Lung microvascular endothelial cell (primary cell): ENCODE measurements at regions not wholly inside any gene's neighbourhood (a gene's known extent, or its start where the extent isn't known, plus 50 kb on each side); places are given as distances from the start of the nearest gene placed in this dataset.
"Not testable (repeated sequence)": the region's sequence is repeated elsewhere in the genome, so short reads cannot be mapped to it uniquely, and the experiment has no call there.

Source experiments
- DNase-seq, 2 donors: peaks; one replicate each; pipeline versions ENCODE4 v3.0.0 to v3.0.0-alpha.2; 2010; ENCODE audit warnings: low read depth in 2 of 2

DNA sequence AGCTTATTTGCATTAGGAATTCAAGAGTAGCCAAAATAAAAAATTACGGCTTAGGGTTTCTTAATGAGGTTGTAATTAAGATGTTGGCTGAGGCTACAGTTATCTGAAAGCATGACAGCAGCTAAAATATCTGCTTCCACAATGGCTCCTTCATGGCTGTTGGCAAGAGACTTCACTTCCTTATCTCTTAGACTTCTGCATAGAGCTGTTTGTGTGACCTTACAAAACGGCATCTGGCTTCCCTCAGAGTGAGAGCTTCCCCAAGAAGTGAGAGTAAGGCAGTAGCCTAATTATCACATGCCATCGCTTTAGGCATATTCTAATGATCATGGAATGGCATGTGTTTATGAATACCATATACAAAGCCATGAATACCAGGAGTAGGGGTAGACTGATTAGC is 57.6 kb downstream of the CCDC59 start:
- DNase-seq = no peak

GRCh38 chr12:82299319-82300025 is 58.7 kb downstream of the CCDC59 start:
- DNase-seq = no peak

DNA sequence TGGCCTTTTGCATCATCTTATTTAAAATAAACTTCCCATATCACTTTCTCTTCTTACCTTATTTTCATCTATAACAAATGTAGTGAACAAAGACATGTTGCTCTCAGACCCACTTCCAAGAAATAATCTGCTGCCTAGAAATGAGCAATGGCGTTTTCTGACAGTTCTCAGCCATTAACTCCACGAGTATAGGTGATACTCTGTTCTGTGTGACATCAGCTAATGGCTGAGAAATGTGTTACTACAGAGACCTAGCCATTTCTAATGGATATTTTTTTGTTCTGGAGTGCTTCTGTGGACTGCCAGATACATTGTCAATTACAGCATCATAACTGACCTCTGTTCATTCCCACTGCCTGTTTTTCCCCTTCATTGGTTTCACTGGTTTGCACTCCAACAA is 67.8 kb downstream of the CCDC59 start:
- no peak for DNase-seq

DNA sequence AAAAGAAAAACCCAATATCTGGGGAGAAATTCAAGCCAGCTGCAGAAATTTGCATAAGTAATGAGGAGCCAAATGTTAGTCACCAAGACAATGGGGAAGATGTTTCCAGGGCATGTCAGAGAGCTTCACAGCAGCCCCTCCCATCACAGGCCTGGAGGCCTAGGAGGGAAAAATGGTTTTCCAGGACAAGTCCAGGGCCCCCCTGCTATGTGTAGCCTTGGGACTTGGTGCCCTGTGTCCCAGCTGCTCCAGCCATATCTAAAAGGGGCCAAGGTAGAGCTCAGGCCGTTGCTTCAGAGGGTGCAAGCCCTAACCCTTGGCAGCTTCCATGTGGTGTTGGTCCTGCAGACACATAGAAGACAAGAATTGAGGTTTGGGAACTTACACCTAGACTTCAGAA is 76.9 kb downstream of the CCDC59 start:
- not testable (repeated sequence) for DNase-seq

GRCh38 chr12:82279536-82280058 is 78.6 kb downstream of the CCDC59 start:
- DNase-seq = no peak

GRCh38 chr12:82277582-82277981 is 80.6 kb downstream of the CCDC59 start:
- DNase-seq = no peak

DNA sequence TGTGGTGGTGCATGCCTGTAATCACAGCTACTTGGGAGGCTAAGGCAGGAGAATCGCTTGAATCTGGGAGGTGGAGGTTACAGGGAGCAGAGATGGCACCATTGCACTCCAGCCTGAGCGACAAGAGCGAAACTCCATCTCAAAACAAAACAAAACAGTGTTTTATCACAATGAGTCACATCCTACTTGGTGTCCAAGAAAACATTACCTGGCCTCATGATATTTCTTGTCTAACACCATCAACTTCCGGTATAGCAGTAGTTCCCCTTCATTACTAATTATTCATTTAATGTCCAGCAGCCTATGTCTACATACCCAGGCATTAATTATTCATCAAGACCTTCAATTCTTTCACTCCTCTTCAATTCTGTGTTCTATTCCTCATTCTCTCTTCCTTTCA is 115.5 kb downstream of the CCDC59 start:
- DNase-seq = no peak

DNA sequence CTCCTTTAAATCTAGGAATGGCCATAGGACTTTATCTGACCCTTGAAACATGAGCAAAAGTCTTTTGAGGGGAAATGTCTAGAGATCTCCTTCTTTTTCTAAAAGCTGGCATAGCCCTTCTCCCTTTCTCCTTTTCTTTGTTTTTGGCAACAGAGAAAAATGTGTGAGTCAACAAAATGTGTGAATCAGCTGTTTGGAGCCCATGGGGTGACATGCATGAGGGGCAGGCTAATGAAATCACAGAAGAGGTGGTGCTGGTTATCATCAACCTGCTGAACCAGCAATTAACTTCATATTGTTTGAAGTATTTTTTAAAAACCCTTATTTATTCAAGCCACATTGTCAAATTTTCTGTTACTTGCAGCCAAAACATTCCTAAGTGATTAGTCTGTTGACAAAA is 132.3 kb downstream of the CCDC59 start:
- no peak for DNase-seq

DNA sequence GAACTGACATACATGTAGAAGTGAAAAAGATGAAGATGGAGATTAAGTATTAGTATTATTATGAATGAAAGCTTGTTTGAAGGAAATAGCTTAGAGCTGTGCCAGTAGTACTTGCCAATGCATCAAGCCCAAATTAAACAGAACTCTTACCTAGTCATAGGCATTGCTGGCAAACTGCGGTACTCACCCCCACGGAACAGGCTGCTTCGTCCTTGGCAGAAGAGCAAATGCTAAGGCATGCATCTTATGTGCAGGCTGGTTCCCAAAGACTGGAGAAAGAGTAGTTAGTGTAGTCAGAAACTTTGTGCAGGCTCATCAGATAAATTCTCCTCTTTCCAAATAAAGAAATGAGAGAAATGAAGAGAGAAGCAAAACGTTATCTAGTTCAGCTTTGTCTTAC is 134.8 kb downstream of the CCDC59 start:
- DNase-seq = no peak

GRCh38 chr12:82216475-82216874 is 141.7 kb downstream of the CCDC59 start:
- no peak for DNase-seq

- no peak for DNase-seq
Observed at GRCh38 chr12:82213761-82214160, 144.4 kb downstream of the CCDC59 start.

DNA sequence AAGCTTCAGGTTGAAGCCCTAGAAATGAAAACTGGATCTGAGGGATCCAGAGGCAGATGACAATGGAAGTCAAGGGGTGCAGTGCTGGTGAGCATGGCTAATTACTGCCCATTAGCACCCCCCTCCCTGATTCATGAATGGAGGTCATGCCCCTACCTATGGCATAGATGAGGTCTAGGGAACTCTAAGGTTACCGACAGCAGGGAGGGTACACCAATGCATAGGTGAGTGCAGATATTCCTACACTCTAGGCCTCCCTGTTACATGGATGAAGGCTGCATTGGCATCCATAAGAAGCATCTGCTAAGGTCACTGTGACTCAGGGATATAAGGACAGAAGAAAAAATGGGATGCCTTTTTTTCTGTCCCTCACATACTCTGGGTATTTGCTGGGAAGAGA is 147.3 kb downstream of the CCDC59 start:
- DNase-seq = no peak

DNA sequence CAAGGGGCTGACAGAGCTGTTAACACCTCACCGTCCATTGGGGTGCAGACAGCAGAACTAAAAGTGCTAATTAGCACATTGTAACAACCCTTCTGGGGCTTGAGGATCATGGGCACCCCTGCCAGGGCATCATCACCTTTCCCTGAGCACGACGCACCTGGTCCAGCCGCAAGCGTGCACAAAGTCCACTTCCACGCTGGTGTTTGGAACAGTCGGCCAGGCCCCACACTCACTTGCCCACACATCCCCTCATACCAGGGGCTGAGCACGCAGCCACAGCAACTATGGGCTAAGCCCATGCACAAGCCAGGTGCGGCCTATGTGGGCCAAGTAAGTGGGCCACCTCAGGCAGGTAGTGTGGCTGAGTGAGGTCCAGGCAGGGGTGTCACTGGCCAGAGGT is 148.7 kb downstream of the CCDC59 start:
- DNase-seq = no peak

DNA sequence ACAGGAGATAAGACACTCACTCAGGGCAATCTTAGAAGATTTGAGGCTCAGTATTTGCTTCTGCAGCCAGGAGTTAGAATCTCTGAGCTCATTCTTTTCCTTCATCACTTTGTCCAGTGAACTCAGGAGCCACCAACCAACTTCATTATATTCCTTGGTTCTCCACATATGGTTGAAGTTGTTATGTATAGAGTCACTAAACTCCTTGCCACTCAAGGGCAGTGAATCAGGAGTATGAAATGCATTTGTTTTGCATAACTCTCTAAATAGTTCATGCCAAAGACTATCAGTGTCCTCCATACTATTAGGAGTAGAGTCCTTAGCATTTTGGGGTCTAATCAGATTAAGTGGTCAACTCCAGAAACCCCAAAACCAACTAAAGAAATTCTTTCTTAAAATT is 150.6 kb downstream of the CCDC59 start:
- DNase-seq = no peak

GRCh38 chr12:82203086-82203485 is 155.1 kb downstream of the CCDC59 start:
- no peak for DNase-seq

GRCh38 chr12:82187595-82187994 is 170.6 kb downstream of the CCDC59 start:
- DNase-seq = no peak

- no peak for DNase-seq
Observed at GRCh38 chr12:82187011-82187410, 171.2 kb downstream of the CCDC59 start.

GRCh38 chr12:82186282-82186681 is 171.9 kb downstream of the CCDC59 start:
- DNase-seq = no peak

- DNase-seq = no peak
Observed at GRCh38 chr12:82184844-82185243, 173.3 kb downstream of the CCDC59 start.

DNA sequence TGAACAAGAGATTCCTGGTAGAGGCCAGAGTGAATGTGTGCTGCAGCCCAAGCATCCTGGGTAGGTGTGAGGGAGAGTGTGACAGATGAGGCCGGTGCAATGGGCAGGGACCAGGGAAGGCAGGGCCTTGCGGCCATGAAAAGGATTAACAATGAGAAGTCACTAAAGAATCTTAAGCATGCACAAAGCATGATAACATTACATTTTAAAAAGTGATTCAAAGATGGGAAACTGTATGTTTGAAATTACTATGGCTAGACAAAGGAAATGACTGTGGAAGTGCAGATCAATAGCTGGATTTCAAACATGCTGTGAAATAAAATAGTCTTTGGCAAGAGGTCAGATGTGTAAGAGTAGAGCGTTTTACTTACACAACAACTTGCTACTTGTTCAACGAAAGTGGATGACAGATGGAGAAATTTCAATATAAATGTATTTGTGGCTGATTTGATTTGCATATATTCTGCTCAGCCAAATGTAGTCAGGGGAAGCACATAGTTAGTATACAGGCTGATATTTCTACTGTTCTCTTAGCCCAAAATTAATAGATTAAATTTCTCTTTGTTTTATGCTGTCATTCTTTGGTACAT is 175.5 kb downstream of the CCDC59 start:
- DNase-seq = no peak

- DNase-seq = no peak
Observed at GRCh38 chr12:82176761-82177490, 181.3 kb downstream of the CCDC59 start.

DNA sequence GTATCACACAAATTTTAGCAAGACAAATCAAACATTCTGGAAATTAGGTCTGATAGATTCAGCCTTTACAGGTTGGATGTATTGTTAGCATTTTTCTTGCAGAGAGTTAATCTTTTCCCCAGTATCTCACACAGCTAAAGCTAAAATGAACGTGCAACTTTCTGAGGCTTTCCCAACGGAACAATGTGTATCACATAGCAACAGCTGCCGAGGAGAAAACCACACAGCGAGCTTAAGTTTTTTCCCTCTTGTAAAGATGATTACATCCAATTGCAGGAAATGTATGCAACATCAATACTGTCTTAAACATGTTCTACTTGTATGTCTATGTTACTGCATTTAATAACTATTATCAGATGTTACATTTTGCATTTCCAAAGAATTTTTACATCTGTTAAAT is 182.2 kb downstream of the CCDC59 start:
- DNase-seq = no peak

DNA sequence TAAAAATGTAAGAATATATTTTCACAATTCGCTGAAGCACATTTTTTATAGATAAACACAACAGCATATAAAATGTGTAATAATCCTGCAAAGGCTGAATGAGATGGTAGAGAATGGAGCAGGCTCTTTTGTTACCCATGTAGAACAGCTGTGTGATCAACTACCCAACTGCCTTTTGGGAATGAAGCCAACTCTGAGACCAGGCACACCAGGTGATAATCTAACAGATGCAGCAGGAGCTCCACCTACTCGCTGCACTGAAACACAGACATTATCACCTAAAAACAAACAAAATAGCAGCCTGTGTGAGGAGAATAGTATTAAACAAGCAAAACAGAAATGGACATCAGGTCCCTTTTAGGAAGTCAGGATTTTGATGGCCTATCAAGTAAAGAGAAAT is 183.3 kb downstream of the CCDC59 start:
- DNase-seq = no peak
